Heart left ventricle (tissue), 16 donors: ENCODE measurements at regions not wholly inside any gene's neighbourhood (a gene's known extent, or its start where the extent isn't known, plus 50 kb on each side); places are given as distances from the start of the nearest gene placed in this dataset.

Experiments used
- ATAC-seq, 4 donors: fragments of 200-7000 bp; cut with Tn5 transposase; one replicate each; pipeline ENCODE4 v1.9.1; 2020 to 2022; ENCODE audit warnings: moderate library complexity in 4 of 4, mild to moderate bottlenecking in 3 of 4, moderate number of reproducible peaks in 1 of 4
- DNase-seq, 5 donors: peaks; one replicate each; pipeline ENCODE4 v3.0.0-alpha.2; 2020
- H3K27ac ChIP-seq, 12 donors: fragments of 200-600 bp; sonication (generic) in 4 of 12; one replicate each; pipeline versions ENCODE4 v1.5.0 to v1.8.0; 2016 to 2022; ENCODE audit warnings: mild to moderate bottlenecking in 2 of 12
- H3K27me3 ChIP-seq, 9 donors: fragments of 200-600 bp; sonication (generic) in 2 of 9; one replicate each; pipeline versions ENCODE4 v1.5.1 to v1.8.0; 2016 to 2022; ENCODE audit warnings: mild to moderate bottlenecking in 3 of 9
- H3K36me3 ChIP-seq, 9 donors: fragments of 200-600 bp; sonication (generic) in 2 of 9; one replicate each; pipeline versions ENCODE4 v1.5.0 to v1.8.0; 2018 to 2022; ENCODE audit warnings: mild to moderate bottlenecking in 2 of 9
- H3K4me1 ChIP-seq, 12 donors: fragments of 200-600 bp; sonication (generic) in 4 of 12; one replicate each; pipeline versions ENCODE4 v1.5.0 to v1.8.0; 2016 to 2022; ENCODE audit warnings: mild to moderate bottlenecking in 3 of 12
- H3K4me3 ChIP-seq, 12 donors: fragments of 200-600 bp; sonication (generic) in 4 of 12; one replicate each; pipeline versions ENCODE4 v1.5.0 to v1.8.0; 2017 to 2022; ENCODE audit warnings: mild to moderate bottlenecking in 9 of 12, moderate library complexity in 4 of 12
- H3K9me3 ChIP-seq, 12 donors: fragments of 200-600 bp; sonication (generic) in 4 of 12; one replicate each; pipeline versions ENCODE4 v1.5.0 to v1.8.0; 2016 to 2022; ENCODE audit warnings: mild to moderate bottlenecking in 1 of 12
- CTCF ChIP-seq, 12 donors: fragments of 200-600 bp; sonication (generic) in 4 of 12; IDR thresholded peaks; one replicate each; pipeline versions ENCODE4 v1.5.0 to v1.8.0; 2018 to 2022; ENCODE audit warnings: antibody characterized with exemption in 12 of 12, mild to moderate bottlenecking in 5 of 12
- POLR2A ChIP-seq, 2 donors: fragments of 450-650 bp; IDR thresholded peaks; one replicate each; pipeline ENCODE4 v1.6.1; 2017; ENCODE audit warnings: antibody characterized with exemption in 2 of 2, mild to moderate bottlenecking in 2 of 2, moderate library complexity in 2 of 2
- WGBS, 4 donors: extraction: QIAGEN DNeasy Blood & Tissue Kit in 2 of 4; methylation state at CpG; one replicate each; pipeline versions ENCODE4 v1.1.5 to v1.1.7; 2013 to 2018; 5-methylcytosine and 5-hydroxymethylcytosine counted together
- intact Hi-C, 10 donors: fragments of 100-400 bp; cut with DNase I; formaldehyde crosslinking; loops; one replicate each; pipeline versions ENCODE4 v1.11.1 to v1.14.2; 2022
- donor health status: ischemic (EF 13 %, LVEDD 7.1; RV severe dilation, severe dysfunction).
- donor health status: healthy with polysubstance abuse.
- donor health status: DM: no; HTN: yes; CAD: no.
- donor health status: DM: no; HTN: no; CAD: no.
- donor health status: ischemic (EF 25% LVEDD 6.9; RV normal size, moderate dysfunction).
- donor health status: ischemic (EF 25% LVEDD 5.7; RV mildly dilated, moderate dysfunction).
- donor health status: healthy.
- donor health status: DM: yes; HTN: yes; CAD: no.
- donor health status: ischemic (EF 35%, LVEDD 5.7; RV mildly dilated, moderate dysfunction).
- donor health status: nonischemic (EF 11% LVEDD 7.7; RV severe dilation, severe dysfunction).
- donor health status: DM: yes; HTN: yes; CAD: no.
- donor health status: PGD.
- donor health status: ischemic (EF 29% LVEDD 5.4; RV normal size, mild dysfunction).
- donor health status: nonischemic (EF 23%, LVEDD 6.1; RV moderate dilation, normal function).

- Histone ChIP-seq H3K27ac (no peak overlapping the region), H3K4me1 (peaks cover 0 to 6% (median 0%) of the 10 kb centered on the region in 12 donors), H3K9me3 (no peaks in the 10 kb centered on the region), H3K27me3 (no peaks in the 10 kb centered on the region), H3K36me3 (no peaks in the 10 kb centered on the region), H3K4me3 (no peak overlapping the region)
- intact Hi-C loops = no loop called here
- TF ChIP-seq POLR2A (IDR thresholded peaks at IDR 0.05) = no peak
- WGBS, 4 donors = 40 to 61% (median 49%) methylated on average over 5 of the region's 5 CpGs
- ATAC-seq = no peak
- no peak for DNase-seq
Measured at GRCh38 chr10:26378861-26379294, 59.3 kb upstream of the APBB1IP start.

GRCh38 chr10:26380815-26381214 lies 57.3 kb upstream of the APBB1IP start:
- H3K4me1 ChIP-seq = no peaks in the 10 kb centered on the region
- H3K27ac ChIP-seq = no peak overlapping the region
- intact Hi-C loops = no loop called here
- 33 to 61% (median 44%) methylated on average over 5 of the region's 5 CpGs for WGBS, 4 donors
- H3K36me3 ChIP-seq = no peaks in the 10 kb centered on the region
- no peak for ATAC-seq
- H3K9me3 ChIP-seq = no peaks in the 10 kb centered on the region
- H3K4me3 ChIP-seq = no peak overlapping the region
- H3K27me3 ChIP-seq = no peaks in the 10 kb centered on the region
- no peak for DNase-seq
- TF ChIP-seq CTCF (IDR thresholded peaks at IDR 0.05) (no peak), POLR2A (IDR thresholded peaks at IDR 0.05) (no peak)

GRCh38 chr10:26381986-26382385 lies 56.2 kb upstream of the APBB1IP start:
- H3K27me3 ChIP-seq = no peaks in the 10 kb centered on the region
- H3K4me3 ChIP-seq = no peak overlapping the region

GRCh38 chr10:26384600-26384999 lies 53.5 kb upstream of the APBB1IP start:
- no peaks in the 10 kb centered on the region for H3K27me3 ChIP-seq
- WGBS, 4 donors = 80 to 85% (median 82%) methylated on average over 3 of the region's 3 CpGs
- H3K4me3 ChIP-seq = no peak overlapping the region
- H3K9me3 ChIP-seq = peaks cover 0 to 7% (median 1%) of the 10 kb centered on the region in 12 donors
- DNase-seq (no peak), ATAC-seq (no peak)
- H3K27ac ChIP-seq = no peak overlapping the region
- no peaks in the 10 kb centered on the region for H3K4me1 ChIP-seq
- intact Hi-C loops = no loop called here
- no peak for TF ChIP-seq POLR2A (IDR thresholded peaks at IDR 0.05)
- no peak for TF ChIP-seq CTCF (IDR thresholded peaks at IDR 0.05)
- H3K36me3 ChIP-seq = no peaks in the 10 kb centered on the region

More at GRCh38 chr10:26381986-26382385, 56.2 kb upstream of the APBB1IP start:
- Histone ChIP-seq H3K36me3 (no peaks in the 10 kb centered on the region), H3K4me1 (no peaks in the 10 kb centered on the region), H3K9me3 (no peaks in the 10 kb centered on the region), H3K27ac (no peak overlapping the region)
- WGBS, 4 donors = 64 to 80% (median 68%) methylated on average over 1 of the region's 1 CpG
- no peak for DNase-seq
- no peak for ATAC-seq
- intact Hi-C loops = no loop called here
- no peak for TF ChIP-seq CTCF (IDR thresholded peaks at IDR 0.05)
- TF ChIP-seq POLR2A (IDR thresholded peaks at IDR 0.05) = no peak

- H3K27ac ChIP-seq = no peak overlapping the region
- H3K4me3 ChIP-seq = no peak overlapping the region
- no peak for DNase-seq
- peaks cover 0 to 12% (median 2%) of the 10 kb centered on the region in 12 donors for H3K9me3 ChIP-seq
- no peaks in the 10 kb centered on the region for H3K4me1 ChIP-seq
- TF ChIP-seq POLR2A (IDR thresholded peaks at IDR 0.05) (no peak), CTCF (IDR thresholded peaks at IDR 0.05) (no peak)
- no peak for ATAC-seq
- 56 to 81% (median 62%) methylated on average over 4 of the region's 4 CpGs for WGBS, 4 donors
- intact Hi-C loops = no loop called here
- peaks cover 0 to 1% (median 0%) of the 10 kb centered on the region in 9 donors for H3K27me3 ChIP-seq
- no peaks in the 10 kb centered on the region for H3K36me3 ChIP-seq
Measured at GRCh38 chr10:26385443-26385842, 52.7 kb upstream of the APBB1IP start.
